HCT116 (cell line): ENCODE measurements at regions not wholly inside any gene's neighbourhood (a gene's known extent, or its start where the extent isn't known, plus 50 kb on each side); places are given as distances from the start of the nearest gene placed in this dataset.

Source experiments
- SP1 ChIP-seq: IDR thresholded peaks from 2 replicates; pipeline ENCODE4 v1.6.1; 2012; ENCODE audit warnings: low read depth

GRCh38 chr1:62386351-62387121 is 50.3 kb upstream of the USP1 start (continued):
- TF ChIP-seq SP1 = no peak
